ENCODE measurements at regions not wholly inside any gene's neighbourhood (a gene's known extent, or its start where the extent isn't known, plus 50 kb on each side); places are given as distances from the start of the nearest gene placed in this dataset.

DNA sequence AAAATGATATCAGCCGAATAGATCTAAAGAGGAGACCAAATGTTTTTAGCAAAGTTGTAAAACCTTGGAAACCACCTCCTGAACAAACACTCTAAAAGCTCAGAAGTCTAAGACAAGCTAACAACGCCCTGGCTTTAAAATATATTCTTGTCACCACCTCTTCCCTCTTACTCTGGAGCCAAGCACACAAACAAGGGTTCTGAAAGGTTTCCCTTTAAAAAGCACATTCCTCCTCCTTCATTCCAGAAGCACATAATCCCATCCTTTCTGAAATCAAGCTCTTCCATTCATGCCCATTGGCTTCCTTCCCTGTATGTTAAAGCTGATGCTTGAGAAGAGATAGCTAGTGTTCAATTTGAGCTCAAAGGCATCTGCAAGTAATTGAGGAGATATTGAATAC lies 382.0 kb downstream of the LNPK start:
- no peak overlapping the region for H3K27ac ChIP-seq
- no peak for TF ChIP-seq ZFX (IDR thresholded peaks at IDR 0.05)
- TF ChIP-seq, protein P1, sequence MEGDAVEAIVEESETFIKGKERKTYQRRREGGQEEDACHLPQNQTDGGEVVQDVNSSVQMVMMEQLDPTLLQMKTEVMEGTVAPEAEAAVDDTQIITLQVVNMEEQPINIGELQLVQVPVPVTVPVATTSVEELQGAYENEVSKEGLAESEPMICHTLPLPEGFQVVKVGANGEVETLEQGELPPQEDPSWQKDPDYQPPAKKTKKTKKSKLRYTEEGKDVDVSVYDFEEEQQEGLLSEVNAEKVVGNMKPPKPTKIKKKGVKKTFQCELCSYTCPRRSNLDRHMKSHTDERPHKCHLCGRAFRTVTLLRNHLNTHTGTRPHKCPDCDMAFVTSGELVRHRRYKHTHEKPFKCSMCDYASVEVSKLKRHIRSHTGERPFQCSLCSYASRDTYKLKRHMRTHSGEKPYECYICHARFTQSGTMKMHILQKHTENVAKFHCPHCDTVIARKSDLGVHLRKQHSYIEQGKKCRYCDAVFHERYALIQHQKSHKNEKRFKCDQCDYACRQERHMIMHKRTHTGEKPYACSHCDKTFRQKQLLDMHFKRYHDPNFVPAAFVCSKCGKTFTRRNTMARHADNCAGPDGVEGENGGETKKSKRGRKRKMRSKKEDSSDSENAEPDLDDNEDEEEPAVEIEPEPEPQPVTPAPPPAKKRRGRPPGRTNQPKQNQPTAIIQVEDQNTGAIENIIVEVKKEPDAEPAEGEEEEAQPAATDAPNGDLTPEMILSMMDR (conservative IDR thresholded peaks at IDR 0.05): no peak

DNA sequence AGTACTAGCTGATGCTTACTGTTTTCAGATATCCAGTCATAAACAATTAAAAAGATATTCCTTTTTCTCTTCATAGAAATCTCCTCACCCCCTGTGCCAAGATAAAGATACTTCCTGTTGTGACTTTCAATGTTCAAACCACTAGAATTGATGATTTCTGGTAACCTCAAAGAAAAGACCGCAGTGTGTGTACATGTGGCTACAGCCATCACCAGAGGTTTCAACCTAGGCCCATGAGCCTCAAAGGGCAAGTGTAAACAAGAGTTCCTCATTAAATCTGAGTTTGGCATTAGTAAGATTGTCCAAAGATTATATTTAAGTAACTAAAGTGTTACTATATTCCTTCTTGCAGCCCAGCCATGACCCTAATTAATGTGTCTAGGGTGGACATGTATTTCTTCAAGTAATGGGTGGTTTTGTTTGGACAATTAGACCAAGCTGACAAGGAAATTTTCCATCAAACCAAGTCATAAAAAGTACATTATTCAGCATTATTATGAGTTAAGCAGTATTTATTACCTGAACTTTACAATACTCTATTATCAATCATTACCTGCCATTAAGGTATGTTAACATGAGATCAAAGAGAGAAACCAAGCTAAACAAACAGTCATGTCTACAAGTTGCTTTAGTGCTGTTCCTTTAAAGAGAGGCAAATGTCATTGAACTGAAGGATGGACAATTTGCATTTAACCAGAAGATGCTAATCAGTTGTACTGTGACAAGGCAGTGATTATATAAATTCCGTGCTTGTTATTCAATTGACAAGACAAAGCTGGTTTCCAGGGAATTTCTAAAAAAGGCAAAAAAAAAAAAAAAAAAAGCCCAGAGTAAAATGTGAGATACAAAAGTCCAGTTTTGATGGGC lies 382.7 kb downstream of the LNPK start:
- H3K27ac ChIP-seq: no peak overlapping the region
- TF ChIP-seq ZFX (IDR thresholded peaks at IDR 0.05): no peak

DNA sequence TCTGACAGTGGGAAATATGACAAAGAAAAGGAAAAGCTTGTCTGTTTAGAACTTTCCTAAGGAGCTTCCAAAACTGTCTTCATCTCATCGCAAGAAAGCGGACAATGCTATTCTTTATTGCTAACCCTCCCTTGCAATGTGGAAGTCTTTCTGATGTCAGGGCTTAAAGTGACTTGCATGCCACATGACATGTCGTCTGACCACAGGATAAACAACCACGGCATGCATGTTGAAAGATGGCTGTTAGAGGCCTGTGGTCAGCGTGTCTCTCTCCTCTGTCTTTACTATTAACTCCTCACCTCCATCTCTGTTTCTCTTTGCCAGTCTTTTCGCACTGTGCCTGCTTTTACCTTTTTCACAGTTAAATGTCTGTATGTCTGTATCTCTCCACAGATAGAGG lies 389.8 kb downstream of the LNPK start:
- TF ChIP-seq, protein P1 (conservative IDR thresholded peaks at IDR 0.05): no peak
- TF ChIP-seq ZFX (IDR thresholded peaks at IDR 0.05): no peak
- H3K27ac ChIP-seq: no peak overlapping the region

DNA sequence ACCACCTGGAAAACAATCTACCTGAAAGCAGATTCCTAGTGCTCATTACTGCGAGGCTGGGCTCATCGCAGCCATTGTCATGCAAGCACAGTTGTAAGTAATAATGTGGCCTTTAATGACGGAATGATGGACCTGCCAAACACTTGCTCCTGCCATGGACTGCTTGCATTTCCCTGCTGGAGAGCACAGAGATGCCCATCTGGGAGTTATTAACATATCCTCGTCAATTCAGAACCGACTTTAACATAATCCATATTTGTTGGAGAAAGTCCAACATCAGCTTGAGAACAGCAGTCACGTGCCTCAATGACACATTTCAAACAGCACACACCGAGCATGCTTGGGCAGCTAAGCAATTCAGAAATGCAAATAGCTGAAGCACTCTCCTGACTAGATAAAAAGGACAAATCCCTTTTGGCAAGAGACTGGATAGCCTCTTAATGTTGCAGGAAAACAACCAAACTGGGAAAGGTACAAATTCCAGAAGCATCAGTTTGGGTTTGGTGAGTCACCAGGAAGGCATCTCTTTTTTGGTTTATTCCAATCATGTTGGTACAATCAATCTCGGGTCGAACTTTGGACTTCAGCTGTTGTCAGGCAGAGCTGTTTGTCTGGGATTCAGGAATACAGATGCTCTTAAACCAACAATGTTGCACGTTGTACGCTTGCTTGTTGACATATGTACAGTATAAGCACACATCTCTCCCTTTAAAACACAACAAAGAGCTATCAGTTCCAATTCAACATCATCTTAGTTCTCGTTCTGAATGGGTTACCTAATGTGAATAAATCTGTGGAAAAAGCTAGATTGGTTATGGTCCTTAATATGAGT lies 395.8 kb downstream of the LNPK start:
- H3K27ac ChIP-seq: no peak overlapping the region; the same call in 1 of the 2 replicates
- no peak for TF ChIP-seq ZFX (IDR thresholded peaks at IDR 0.05)
- TF ChIP-seq, protein P1 (conservative IDR thresholded peaks at IDR 0.05): no peak

DNA sequence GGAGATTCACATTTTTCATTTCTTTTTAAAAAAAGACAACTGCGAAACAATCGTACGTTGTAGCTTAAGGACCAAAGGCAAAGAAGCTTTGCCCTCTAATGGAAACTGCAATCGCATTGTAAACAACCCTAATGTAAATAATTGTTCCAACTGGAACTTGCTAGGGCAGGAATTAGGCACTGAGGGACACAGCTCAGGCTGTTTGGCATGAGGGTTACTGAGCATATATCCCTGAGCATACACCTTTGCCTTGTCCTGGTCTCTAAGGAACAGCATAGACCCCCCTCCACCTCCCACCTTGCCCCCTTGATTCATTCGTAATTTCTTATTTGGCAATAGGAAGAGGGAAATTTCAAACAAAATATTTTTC lies 396.4 kb downstream of the LNPK start:
- H3K27ac ChIP-seq: no peak overlapping the region; the same call in 1 of the 2 replicates
- TF ChIP-seq, protein P1 (conservative IDR thresholded peaks at IDR 0.05): no peak
- TF ChIP-seq ZFX (IDR thresholded peaks at IDR 0.05): no peak

DNA sequence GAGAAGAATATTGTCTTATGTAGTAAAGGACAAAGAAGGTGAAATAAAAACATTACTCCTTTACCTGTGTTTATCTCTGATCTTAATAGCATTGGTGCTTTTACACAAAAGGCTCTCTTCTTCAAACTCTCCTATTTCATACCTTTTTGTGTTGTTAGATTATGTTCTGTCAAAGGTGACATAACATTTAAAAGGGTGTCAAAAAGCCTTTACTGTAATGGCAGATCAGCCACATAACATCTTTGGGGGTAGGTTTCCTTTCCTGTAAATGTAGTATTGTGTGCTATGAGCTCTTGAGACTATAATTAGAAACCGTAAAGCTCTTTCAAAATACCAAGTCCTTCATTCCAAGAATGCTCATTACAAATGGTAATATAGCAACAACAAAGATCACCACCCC lies 400.1 kb downstream of the LNPK start:
- no peak overlapping the region for H3K27ac ChIP-seq
- no peak for TF ChIP-seq ZFX (IDR thresholded peaks at IDR 0.05)
- TF ChIP-seq, protein P1 (conservative IDR thresholded peaks at IDR 0.05): no peak

DNA sequence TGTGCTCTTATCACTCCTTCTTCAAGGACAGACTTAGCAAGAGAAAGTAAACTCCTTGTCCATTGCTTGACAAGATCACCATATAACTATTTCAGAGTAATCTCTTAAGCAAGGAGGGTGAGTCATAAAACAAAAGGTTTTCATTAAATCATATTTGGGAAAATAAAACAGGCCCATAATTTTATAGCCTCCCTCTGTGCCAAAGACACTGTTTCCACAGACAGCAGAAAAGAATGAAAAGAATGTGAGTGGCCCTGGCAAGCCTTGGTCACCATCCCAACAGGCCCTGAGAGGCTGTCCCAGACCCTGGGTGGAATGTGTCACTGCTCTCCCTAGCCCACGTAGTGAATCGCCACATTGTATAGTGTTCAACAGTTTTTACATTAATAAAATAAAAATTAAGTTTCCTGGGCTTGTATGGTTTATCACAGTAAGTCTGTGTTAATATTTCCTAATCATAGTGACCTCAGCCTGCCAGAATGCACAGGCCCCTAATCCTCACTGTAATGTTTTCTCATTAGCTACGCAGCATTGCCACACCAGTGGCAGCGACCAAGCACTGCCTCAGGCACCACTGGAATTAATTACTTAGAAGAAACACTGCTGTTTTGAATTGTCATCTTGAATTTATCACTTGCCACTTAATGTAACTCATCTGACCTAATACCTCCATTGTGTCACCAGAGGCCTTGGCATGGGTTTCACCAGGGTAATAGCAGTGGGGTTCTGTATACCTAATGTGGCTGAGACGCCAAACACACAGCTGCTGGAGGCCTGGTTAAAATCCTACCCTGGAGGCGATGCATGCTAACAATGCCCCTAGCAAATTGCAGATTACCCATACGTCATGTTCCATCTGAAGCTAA lies 401.9 kb downstream of the LNPK start:
- TF ChIP-seq, protein P1 (conservative IDR thresholded peaks at IDR 0.05): no peak
- H3K27ac ChIP-seq: no peak overlapping the region

Measured in C4-2B (cell line).